Ovary (tissue), 3 donors: ENCODE measurements at regions not wholly inside any gene's neighbourhood (a gene's known extent, or its start where the extent isn't known, plus 50 kb on each side); places are given as distances from the start of the nearest gene placed in this dataset.

Experiments
- EP300 ChIP-seq: sonication (generic); formaldehyde crosslinking; IDR thresholded peaks from one replicate; pipeline ENCODE4 v1.6.1; 2017; ENCODE audit warnings: antibody characterized with exemption
- POLR2A ChIP-seq: fragments of 450-650 bp; IDR thresholded peaks from one replicate; pipeline ENCODE4 v1.6.1; 2017; ENCODE audit warnings: antibody characterized with exemption, mild to moderate bottlenecking, moderate library complexity
- TF ChIP-seq, protein P1 (sequence below), 3 donors: fragments of 450-650 bp in 2 of 3; fragments of 200-600 bp in 1 of 3; IDR thresholded peaks; one replicate each; pipeline versions ENCODE4 v1.5.1 to v1.8.0; 2016 to 2022; ENCODE audit warnings: antibody characterized with exemption in 3 of 3, mild to moderate bottlenecking in 1 of 3
- donor health status: DM: no; HTN: no; CAD: no.

DNA sequence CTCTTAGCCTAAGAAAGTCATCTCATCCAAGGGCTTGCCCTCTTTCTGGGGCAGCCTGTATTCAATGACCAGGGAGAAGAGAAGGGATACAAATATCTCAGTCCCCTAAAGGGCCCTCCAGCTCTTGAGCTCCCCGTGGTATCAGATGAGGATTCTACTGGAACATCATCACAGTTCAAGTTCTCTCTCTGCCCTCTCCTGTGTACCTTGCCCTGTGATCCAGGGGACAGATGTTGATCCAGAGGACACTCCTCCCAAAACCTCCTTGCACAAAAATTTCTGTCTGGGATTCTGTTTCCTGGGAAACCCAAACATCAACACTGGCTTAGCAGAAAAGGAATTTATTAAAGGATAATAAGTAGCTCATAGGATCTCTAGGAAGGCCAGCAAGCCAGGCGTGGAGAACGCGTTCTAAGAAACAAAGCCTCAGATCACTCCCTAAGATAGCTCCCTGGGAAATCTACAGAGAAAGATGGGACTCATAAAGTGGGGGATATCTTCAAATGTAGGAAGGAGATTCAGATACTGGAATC is 296.3 kb upstream of the KLF3 start:
- TF ChIP-seq POLR2A (no peak), EP300 (no peak)
- TF ChIP-seq, protein P1, sequence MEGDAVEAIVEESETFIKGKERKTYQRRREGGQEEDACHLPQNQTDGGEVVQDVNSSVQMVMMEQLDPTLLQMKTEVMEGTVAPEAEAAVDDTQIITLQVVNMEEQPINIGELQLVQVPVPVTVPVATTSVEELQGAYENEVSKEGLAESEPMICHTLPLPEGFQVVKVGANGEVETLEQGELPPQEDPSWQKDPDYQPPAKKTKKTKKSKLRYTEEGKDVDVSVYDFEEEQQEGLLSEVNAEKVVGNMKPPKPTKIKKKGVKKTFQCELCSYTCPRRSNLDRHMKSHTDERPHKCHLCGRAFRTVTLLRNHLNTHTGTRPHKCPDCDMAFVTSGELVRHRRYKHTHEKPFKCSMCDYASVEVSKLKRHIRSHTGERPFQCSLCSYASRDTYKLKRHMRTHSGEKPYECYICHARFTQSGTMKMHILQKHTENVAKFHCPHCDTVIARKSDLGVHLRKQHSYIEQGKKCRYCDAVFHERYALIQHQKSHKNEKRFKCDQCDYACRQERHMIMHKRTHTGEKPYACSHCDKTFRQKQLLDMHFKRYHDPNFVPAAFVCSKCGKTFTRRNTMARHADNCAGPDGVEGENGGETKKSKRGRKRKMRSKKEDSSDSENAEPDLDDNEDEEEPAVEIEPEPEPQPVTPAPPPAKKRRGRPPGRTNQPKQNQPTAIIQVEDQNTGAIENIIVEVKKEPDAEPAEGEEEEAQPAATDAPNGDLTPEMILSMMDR (IDR thresholded peaks at IDR 0.05) = no peak
